HepG2 (cell line): ENCODE measurements at regions not wholly inside any gene's neighbourhood (a gene's known extent, or its start where the extent isn't known, plus 50 kb on each side); places are given as distances from the start of the nearest gene placed in this dataset.

Experiments
- ARID3A ChIP-seq: IDR thresholded peaks from 2 replicates; pipeline ENCODE4 v1.6.1; 2012; ENCODE audit warnings: low read depth, low read length, improper control_type of control experiment
- ELF4 ChIP-seq: sonication (generic); formaldehyde crosslinking; IDR thresholded peaks from 2 replicates; pipeline ENCODE4 v1.5.0; 2020; ENCODE audit warnings: missing genetic modification reagents, mild to moderate bottlenecking, moderate library complexity, borderline replicate concordance
- PPARG ChIP-seq: conservative IDR thresholded peaks from 2 replicates; pipeline ENCODE4 v1.6.1; 2016; ENCODE audit warnings: missing biosample characterization, missing genetic modification reagents
- RAD51 ChIP-seq: fragments of 450-650 bp; IDR thresholded peaks from 2 replicates; pipeline ENCODE4 v1.6.1; 2016; ENCODE audit warnings: borderline replicate concordance
- RERE ChIP-seq: IDR thresholded peaks from 2 replicates; pipeline ENCODE4 v1.6.1; 2016; ENCODE audit warnings: low read depth, missing genetic modification reagents, missing compliant biosample characterization
- SIN3A ChIP-seq: IDR thresholded peaks from 2 replicates; pipeline ENCODE4 v1.6.1; 2011; ENCODE audit warnings: low read depth, mild to moderate bottlenecking, control low read depth, low read length, borderline replicate concordance
- STAT6 ChIP-seq: sonication (generic); formaldehyde crosslinking; IDR thresholded peaks from 2 replicates; pipeline ENCODE4 v1.4.0; 2020; ENCODE audit warnings: missing genetic modification reagents, mild to moderate bottlenecking, borderline replicate concordance
- TBL1XR1 ChIP-seq: fragments of 150-350 bp; IDR thresholded peaks from 2 replicates; pipeline ENCODE4 v1.6.1; 2014; ENCODE audit warnings: borderline replicate concordance, low read length; ENCODE audit not compliant: partially characterized antibody
- TIGD3 ChIP-seq: sonication (generic); formaldehyde crosslinking; IDR thresholded peaks from 2 replicates; pipeline ENCODE4 v1.5.1; 2020; ENCODE audit warnings: mild to moderate bottlenecking, missing genetic modification reagents, borderline replicate concordance
- U2AF1 ChIP-seq: fragments of 200-400 bp; formaldehyde crosslinking; optimal IDR thresholded peaks from 2 replicates; pipeline ENCODE3; 2017; ENCODE audit warnings: mild to moderate bottlenecking, low read depth, low read length
- UBTF ChIP-seq: sonication (generic); formaldehyde crosslinking; IDR thresholded peaks from 2 replicates; pipeline ENCODE4 v1.4.0; 2020; ENCODE audit warnings: mild to moderate bottlenecking, missing genetic modification reagents
- ZNF558 ChIP-seq: sonication (generic); formaldehyde crosslinking; IDR thresholded peaks from 2 replicates; pipeline ENCODE4 v1.9.0; 2022; ENCODE audit warnings: mild to moderate bottlenecking, missing genetic modification reagents, borderline replicate concordance
- ZNF652 ChIP-seq: IDR thresholded peaks from 2 replicates; pipeline ENCODE4 v1.6.1; 2016; ENCODE audit warnings: low read depth, borderline replicate concordance

GRCh38 chr4:3896441-3896840, 130.3 kb downstream of the ADRA2C start (continued):
- TF ChIP-seq RERE (CRISPR knock-in tag): no peak
- no peak for TF ChIP-seq U2AF1
- TF ChIP-seq TIGD3: no peak
- no peak for TF ChIP-seq ZNF558
- no peak for TF ChIP-seq RAD51
- TF ChIP-seq STAT6 (CRISPR knock-in tag): no peak
- no peak for TF ChIP-seq PPARG (CRISPR knock-in tag)
- no peak for TF ChIP-seq ELF4 (CRISPR knock-in tag)
- TF ChIP-seq SIN3A: no peak
- TF ChIP-seq ZNF652: no peak
- TF ChIP-seq TBL1XR1: no peak
- no peak for TF ChIP-seq ARID3A
- TF ChIP-seq UBTF (CRISPR knock-in tag): no peak
